ENCODE measurements at regions not wholly inside any gene's neighbourhood (a gene's known extent, or its start where the extent isn't known, plus 50 kb on each side); places are given as distances from the start of the nearest gene placed in this dataset.

DNA sequence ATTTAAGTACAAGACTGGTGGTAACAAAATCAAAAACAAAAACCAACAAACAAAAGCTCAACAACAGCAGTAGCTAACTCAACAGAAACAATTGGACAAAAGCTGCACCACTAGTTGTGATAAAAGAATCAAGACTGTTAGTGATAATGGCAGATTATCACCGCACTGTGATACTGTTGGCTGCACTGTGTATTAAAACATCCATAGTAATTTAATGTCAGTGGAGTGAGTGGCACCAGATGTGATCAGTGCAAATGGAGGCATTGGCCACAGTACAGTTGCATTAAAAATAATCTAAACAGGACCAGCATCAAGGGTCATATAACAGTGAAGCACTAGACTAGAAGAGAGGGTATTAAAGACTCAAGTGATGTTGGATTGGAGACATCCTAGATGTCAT lies 1341.3 kb downstream of the MRPL39 start:
- no peak for DNase-seq (ENCODE audit: low read depth, low spot score)

DNA sequence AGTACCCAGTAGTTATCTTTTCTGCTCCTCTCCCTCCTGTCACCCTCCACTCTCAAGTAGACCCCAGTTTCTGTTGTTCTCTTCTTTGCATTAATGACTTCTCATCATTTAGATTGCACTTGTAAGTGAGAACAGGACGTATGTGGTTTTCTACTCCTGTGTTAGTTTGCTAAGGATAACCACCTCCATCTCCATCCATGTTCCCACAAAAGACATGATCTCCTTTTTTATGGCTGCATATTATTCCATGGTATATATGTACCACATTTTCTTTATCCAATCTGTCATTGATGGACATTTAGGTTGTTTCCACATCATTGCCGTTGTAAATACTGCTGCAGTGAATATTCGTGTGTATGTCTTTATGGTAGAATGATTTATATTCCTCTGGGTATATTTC lies 1346.5 kb downstream of the MRPL39 start:
- DNase-seq (ENCODE audit: low read depth, low spot score): no peak

DNA sequence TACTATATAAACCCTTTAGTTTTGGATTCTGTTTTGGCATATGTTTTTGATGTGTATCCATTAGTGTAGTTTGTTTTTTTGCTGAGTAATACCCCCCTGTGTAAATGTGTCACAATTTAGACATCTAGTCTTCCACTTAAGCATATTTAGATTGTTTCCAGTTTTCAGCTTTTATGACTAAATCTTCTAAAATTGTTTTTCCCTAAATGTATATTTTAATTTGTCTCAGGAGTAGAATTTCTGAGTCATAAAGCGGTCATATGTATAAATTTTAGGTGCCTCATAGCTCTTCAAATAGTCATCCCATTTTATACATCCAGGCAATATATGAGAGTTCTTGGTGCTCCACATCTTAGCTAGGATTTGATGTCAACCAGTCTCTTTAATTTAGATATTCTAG lies 1348.0 kb downstream of the MRPL39 start:
- no peak for DNase-seq (ENCODE audit: low read depth, low spot score)

DNA sequence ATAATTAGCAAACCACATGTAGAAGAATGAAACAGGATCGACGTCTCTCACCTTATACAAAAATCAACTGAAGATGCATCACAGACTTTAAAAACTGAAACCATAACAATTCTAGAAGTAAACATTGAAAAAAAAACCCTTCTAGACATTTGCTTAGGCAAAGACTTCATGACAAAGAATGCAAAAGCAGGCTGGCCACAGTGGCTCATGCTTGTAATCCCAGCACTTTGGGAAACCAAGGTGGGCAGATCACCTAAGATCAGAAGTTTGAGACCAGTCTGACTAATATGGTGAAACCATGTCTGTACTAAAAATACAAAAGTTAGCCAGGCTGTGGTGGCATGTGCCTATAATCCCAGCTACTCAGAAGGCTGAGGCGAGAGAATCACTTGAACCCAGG lies 1351.7 kb downstream of the MRPL39 start:
- no peak for DNase-seq (ENCODE audit: low read depth, low spot score)

DNA sequence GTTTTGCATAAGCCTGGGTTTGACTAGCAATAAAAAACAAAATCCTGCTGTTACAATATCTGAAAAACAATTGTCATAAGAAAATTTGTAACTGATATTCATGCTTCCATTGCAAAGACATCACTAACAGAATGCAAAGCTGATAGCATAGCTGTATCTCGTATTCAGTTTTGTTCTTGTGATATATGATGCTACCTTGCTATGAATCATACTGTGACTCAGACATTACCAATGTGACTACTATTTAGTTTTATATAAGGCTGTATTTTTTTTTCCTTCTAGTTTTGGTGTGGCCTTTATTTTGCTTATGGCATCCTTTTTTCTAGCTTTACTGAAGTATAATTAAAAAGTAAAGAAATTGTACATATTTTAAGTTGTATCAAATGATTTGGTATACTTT lies 1381.8 kb downstream of the MRPL39 start:
- no peak for DNase-seq (ENCODE audit: low read depth, low spot score)

DNA sequence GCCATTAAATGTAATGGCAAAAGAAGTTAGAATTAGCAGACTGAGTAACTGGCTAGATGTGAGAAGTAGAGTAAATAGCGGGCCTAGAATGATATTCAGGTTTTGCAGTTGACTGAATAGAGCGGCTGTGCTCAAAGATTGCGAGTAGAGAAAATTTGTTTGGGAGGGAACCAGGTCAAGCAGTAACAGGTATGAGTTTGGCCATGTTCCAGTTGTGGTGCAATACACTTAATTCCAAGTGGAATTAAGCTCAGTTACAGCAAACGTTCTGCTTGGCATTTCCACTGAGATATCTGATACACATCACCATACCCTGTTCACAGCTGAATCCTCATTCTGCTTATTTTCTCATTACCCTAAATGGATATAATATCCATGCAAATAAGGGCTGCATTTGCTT lies 1382.9 kb downstream of the MRPL39 start:
- DNase-seq (ENCODE audit: low read depth, low spot score): no peak

DNA sequence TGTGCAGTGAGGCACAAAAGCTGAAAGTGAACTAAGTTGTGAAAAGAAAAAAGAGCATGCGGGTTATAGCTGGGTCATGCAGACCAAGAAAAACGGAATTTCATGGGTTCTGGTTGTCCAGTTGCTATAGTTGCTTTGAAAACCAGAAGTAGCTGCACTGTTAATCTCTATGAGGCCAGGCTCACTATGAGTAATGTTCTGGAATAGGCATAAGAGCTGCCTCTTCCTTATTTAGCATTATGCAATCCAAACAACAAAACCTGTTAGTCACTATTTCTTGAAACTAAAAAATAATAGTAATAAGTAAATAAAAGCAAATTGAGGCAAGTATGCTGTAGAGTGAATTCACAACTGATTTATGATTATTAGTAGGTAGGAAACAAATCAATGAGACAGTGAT lies 1383.7 kb downstream of the MRPL39 start:
- no peak for DNase-seq (ENCODE audit: low read depth, low spot score)

DNA sequence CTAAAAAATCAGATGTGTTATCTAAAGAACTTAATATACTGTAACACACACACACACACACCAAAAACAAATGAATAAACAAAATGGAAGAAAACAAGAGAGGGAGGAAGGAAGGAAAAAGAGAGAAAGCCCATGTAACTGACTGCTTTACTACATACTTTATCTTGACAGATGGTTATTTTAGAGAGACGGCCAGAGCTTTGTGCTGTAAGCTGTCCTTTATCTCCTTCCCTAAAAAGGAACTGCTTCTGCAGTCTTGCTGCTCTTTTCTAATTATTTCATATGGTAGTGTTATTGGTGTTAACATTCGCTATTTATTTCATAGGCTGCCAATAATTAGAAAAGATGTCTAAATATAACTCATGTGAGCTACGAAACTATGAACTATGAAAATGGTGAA lies 1384.6 kb downstream of the MRPL39 start:
- no peak for DNase-seq (ENCODE audit: low read depth, low spot score)

DNA sequence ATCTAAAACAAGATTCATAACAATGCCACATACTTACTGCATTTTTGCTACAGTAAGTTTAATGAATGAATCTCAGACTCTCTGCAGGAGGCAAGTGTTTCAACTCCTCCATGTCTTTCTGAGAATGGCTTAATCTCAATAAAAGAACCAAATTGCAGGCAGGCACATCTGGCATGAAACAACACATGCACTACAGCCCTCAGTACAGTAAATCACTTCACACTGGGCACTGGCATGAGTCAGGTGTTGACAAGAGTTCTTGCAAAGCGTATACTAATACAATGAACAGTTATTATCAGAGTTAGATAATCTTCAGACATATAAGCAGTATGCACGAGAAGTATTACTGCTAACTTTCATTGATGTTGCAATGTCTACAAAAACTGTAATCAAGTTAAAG lies 1386.8 kb downstream of the MRPL39 start:
- no peak for DNase-seq (ENCODE audit: low read depth, low spot score)

DNA sequence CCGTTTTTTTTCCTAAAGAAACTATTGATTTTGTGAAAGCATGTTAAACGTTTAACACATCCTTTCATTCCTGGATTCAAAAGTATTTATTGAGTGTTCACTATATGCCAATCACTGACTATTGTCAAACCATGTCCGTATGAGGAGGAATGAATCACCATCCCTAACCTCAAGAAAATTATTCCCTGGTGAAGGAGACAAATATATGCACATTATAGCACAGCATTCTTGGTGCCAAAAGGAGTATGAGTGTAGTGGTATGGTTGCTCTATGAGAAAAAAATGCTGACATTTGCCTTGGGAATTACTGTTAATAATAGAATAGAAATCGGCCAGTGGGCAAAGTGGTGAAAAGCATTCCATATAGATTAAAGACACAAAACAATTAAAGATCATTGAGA lies 1390.1 kb downstream of the MRPL39 start:
- no peak for DNase-seq (ENCODE audit: low read depth, low spot score)

DNA sequence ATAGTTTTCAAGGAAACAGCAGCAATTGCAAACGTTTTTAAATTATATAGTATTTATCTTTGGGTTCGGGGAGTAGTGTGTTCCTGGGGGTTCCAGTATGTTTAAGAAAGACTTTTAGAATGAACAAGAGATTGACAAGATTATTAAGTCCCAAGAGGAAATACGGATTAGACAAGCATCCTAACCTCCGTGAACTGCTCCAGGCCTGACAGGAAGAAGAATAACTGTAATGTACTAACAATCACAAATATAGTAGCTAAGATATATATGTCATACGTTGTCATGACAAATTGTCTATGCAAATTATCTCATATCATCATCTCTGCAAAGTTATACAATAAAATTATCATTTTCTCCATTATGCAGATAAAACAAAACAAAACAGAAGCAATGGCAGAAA lies 1397.2 kb downstream of the MRPL39 start:
- no peak for DNase-seq (ENCODE audit: low read depth, low spot score)

DNA sequence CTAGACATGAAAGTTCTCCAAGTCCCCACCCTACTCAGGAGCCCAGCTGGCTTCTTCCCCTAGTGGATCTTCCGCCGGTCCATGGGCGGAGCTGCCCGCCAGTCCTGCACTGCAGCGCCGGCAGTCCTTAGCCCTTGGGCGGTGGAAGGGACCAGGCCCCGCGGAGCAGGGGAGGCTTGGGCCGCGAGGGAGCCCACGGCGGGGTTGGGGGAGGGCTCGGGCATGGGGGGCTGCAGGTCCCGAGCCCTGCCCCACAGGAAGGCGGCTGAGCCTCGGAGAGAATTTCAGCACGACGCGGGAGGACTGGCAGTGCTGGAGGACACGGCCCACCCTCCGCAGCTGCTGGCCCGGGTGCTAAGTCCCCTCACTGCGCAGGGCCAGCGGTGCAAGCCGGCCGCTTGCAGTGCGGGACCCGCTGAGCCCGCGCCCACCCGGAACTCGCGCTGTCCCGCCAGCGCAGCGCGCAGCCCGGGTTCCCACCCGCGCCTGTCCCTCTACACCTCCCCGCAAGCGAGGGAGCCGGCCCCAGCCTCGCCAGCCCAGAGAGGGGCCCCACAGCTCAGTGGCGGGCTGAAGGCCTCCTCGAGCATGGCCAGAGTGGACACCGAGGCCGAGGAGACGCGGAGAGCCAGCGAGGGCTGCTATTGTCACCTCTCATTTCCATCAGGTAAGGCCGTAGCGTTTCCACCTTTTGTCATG lies 1398.6 kb downstream of the MRPL39 start:
- DNase-seq (ENCODE audit: low read depth, low spot score): no peak

DNA sequence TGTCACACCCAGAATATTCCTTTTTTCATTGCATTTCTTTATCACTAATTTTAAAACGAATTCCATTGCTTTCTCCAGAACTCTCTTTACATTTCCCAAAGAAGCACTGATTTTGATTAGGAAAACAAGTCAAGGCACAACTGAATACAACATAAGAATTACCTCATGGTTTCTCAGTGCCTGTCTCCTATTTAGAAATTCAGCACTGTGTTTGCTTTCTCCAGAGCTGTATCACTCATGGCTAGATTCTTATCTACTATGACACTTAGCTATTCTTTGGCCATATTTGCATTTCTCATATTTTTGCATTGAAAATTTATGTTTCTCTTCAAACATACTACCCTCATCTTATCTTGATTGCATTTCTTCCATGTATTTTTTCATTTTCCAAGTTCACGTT lies 1402.0 kb downstream of the MRPL39 start:
- no peak for DNase-seq (ENCODE audit: low read depth, low spot score)

DNA sequence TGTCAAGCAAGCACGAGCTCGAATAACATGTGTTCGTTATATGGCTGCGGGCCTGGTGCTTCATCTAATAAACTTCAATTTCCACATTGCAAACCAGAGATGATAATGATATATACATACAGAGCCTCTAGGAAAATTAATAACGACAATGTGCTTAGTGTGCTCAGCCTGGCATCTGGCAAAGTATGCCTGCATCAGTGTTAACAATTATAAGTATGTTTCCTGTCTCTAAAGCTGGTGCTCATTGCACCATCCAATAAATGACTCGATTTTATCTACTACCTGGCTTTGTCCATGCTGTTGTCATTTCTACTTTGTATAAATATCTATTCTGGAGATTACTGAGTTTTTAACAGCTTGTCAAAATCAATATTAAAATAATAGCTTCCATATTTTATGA lies 1402.6 kb downstream of the MRPL39 start:
- no peak for DNase-seq (ENCODE audit: low read depth, low spot score)

DNA sequence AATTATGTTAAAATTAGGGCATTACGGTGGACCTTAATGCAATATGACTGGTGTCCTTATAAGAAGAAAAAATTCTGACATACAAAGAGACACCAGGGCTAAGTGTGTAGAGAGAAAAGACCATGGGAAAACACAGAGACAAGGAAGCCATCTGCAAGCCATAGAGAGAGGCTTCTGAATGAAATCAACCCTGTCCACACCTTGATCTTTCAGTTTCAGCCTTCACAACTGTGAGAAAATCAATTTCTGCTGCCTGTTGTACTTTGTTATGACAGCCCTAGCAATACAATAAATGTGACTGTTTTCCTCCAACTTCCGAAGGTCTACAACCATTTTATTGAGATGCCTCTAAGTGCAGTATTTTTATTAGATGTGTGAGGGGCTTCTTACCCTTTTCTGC lies 1407.2 kb downstream of the MRPL39 start:
- no peak for DNase-seq (ENCODE audit: low read depth, low spot score)

DNA sequence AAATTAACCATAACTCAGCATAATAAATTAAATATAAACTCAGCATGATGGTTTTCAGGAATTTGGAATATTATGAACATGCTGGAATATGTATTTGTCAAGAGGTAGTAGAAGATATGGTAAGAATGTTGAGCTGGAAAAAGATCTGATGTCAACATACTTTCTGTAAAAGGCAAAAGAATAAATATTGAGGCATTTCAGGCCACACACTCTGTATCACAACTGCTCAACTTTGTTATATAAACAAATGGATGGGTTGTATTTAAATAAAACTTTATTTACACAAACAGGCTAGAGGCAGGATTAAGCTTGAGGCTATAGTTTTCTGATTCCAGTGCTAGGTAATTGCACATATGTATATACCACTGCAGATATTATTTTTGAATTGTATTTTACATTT lies 1409.4 kb downstream of the MRPL39 start:
- DNase-seq (ENCODE audit: low read depth, low spot score): no peak

DNA sequence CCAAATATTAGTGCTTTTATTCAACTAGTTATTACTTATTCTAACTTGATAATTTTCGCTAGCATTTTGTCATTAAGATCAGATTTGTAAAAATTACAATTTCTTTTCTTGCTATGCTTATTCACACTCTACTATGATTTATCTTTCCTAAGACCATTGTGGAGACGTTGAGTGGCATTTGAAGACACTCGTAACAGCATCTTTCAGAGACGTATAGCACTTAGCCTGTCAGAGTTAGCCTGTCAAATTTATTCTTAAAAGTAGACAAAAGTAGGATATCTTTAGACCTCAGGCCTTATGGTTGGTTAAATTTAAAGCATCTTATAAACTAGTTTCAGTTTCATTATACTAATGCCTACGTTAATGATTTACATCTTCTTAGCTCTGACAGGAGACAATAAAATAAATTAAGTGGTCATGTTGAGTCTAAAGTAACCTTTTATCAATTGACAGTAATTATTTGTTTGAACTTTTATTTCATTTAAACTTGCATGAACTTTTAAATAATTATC lies 1410.1 kb downstream of the MRPL39 start:
- DNase-seq (ENCODE audit: low read depth, low spot score): no peak

DNA sequence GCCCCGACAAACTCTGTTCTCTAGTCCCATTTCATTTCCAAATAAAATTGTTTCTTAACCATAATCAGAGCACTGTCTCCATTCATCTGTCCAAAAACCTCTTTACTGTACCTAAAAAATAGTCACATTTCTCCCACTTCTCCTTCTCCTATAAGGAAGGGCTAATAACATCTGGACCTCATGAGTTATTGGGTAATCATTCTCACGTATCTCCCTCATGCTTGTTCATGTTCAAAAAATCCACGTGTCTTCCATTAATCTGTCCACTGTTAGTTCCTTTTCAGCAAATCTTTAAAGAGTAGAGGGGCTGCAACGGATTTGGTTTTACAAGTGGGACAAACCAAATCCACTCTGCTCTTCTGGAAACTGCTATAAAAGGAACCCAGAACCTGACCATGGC lies 1418.8 kb downstream of the MRPL39 start:
- DNase-seq (ENCODE audit: low read depth, low spot score): no peak

DNA sequence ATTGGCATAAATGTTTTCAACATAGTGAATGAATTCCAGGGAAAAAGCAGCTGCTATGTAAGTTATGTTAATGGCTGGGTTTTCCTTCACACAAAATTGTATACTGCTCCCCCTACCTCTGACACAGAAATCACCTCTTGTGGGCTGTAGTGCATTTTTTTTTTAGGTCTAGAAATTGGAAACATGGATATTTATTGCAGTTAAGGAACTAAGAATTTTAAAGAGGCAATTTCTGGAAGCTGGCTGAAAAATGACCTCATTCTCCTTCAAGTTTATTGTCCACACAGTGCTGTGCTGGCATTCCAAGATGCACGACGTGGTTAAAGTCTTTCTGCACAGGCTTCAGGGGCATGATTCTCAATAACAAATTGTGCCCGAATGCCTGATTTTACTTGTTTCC lies 1424.2 kb downstream of the MRPL39 start:
- DNase-seq (ENCODE audit: low read depth, low spot score): no peak

DNA sequence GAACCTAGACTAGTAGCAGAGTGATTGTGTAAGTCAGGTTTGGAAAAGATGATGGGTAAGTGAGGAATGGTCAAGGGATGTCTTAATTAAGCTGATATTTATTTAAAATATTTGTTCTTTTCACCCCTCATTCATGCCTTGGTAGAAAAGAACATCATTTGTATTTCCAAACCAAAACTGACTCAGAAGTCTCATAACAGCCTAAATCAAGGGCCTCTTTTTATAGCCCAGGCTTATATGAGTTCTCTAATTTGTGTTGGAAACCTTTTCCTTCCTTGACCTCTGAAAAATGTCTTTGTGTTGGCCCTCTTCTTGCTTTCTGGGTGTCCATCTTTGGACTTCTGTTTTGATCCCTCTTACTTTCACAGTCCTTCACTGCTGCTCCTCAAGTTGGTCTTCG lies 1428.2 kb downstream of the MRPL39 start:
- no peak for DNase-seq (ENCODE audit: low read depth, low spot score)

DNA sequence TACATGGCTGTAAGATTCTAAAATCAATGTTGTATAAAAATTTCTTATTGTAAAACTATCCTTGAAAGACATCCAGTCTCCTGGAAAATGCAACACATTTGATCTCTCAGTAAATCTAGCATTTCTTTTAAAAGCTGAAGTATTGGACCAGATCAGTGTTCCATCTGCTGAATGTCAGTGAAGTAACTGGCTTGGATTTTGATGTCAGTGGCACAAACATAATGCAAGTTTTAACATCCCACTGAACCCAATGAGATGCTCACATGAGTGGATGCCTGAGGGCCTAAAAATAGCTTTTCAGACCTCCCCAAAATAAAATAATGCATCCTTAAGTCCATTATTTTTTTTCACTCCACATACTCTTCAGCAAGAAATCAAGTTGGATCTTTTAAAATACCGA lies 1432.2 kb downstream of the MRPL39 start:
- no peak for DNase-seq (ENCODE audit: low read depth, low spot score)

DNA sequence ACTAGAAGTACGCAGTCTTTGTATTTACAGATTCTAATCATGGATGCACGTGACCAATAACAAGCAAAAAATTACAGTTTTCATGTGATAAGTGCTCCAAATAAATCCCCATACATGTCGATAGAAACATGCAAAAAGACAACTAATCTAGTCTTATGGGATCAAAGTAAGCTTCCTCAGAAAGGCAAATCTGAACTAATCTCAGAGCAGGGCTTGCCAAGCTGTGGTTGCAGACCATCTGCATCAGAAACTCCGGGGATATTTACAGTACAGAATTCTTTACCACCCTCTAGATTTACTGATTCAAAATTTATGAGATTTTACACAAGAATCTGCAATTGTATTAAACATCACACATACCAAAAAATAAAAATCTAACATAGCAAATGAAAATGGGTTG lies 1435.5 kb downstream of the MRPL39 start:
- no peak for DNase-seq (ENCODE audit: low read depth, low spot score)

DNA sequence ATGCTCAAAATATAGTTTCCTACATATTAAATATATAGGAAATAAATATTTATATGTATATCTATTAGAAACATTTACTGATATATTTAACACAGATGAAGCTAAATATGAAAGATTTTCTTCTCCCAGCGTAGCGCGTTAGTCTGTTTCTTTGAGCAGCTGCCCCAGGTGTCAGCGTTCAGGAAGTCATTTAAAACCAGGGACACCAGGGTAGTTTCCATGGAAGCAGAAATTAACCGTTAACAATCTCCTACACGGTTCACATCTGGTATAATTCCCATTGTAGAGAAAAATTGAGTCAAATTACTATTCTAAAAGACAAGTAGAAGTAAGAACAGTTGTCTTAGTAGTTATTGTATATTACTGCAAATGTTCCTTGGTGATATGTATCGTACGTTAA lies 1443.7 kb downstream of the MRPL39 start:
- DNase-seq (ENCODE audit: low read depth, low spot score): no peak

DNA sequence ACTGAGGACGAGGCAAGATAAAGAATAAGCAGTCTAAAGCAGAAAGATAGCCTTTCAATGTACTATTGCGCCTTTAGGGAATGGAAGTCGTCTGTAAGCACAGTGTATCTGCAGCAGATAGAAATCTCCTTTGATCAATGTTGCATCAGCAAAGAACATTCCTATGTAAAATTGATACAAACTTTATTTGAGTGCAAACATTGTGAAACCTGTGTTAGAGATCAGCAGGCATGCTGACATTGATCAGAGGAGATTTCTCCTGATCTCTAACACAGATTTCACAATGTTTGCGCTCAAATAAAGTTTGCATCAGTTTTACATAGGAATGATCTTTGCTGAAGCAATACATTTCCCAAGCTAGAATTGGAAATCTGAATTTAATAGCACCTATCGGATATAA lies 1446.8 kb downstream of the MRPL39 start:
- no peak for DNase-seq (ENCODE audit: low read depth, low spot score)

Measured in activated CD4-positive, CD25-positive, alpha-beta regulatory T cell treated with anti-CD3 and anti-CD28 coated beads, Interleukin-2, amount 50 U/mL, for 16 hours (primary cell).